ENCODE measurements at regions not wholly inside any gene's neighbourhood (a gene's known extent, or its start where the extent isn't known, plus 50 kb on each side); places are given as distances from the start of the nearest gene placed in this dataset.
"Not testable (repeated sequence)": the region's sequence is repeated elsewhere in the genome, so short reads cannot be mapped to it uniquely, and the experiment has no call there.

DNA sequence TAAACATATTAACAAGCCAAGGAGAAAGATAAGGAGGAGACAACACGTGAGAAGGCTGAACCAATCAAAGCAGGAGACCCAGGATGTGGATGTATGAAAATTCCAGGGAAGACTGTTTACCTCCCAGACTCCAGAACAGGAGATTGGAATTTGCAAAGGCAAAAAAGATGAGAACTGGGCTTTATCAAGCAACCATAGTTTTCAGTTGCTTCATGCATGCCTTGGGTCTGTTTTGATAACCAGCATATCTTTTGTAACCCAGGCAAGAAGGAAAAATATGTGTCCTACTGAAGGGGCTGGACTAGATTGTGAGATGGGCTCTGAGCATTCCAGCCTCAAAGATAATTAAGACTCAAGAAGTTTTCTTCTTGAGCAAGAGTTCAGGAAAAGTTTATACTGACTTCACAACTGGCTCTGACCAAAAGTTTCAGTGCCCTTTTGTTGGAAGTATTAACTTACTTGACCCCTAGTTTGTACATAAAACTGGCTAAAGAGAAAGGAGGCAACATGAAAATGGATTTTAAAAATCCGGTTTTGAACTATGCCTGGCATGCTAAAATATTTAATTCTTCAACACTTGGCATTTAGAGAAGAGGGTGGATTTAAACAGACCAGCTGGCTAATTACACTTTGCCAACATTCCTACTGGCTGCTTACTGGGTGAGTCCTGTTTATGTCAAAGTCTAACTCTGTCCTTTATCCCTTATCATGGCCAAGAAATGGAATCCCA is 79.3 kb upstream of the CD28 start:
- no peak for DNase-seq (ENCODE audit: extremely low read depth in 1 of 11, low read depth in 9 of 11, low spot score in 4 of 11)

DNA sequence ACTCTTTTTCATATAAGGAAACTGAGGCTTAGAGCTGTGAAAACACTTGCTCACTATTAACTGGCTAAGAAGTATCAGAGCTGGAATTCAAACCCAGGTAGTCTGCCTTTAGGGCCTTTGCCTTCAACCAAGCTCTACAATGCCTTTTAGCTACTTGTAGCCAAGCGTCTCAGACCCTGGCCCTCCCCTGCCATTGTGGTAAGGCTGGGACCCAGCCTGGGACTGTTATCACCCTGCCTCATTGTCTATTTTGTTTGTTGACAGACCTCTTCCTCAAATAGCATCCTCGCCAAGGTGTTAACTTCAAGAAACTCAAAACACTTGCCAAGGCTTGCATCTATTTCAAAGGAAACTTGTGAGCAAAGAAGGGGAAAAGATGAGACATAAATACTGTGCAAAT is 76.7 kb upstream of the CD28 start:
- no peak for DNase-seq (ENCODE audit: extremely low read depth in 1 of 11, low read depth in 9 of 11, low spot score in 4 of 11)

DNA sequence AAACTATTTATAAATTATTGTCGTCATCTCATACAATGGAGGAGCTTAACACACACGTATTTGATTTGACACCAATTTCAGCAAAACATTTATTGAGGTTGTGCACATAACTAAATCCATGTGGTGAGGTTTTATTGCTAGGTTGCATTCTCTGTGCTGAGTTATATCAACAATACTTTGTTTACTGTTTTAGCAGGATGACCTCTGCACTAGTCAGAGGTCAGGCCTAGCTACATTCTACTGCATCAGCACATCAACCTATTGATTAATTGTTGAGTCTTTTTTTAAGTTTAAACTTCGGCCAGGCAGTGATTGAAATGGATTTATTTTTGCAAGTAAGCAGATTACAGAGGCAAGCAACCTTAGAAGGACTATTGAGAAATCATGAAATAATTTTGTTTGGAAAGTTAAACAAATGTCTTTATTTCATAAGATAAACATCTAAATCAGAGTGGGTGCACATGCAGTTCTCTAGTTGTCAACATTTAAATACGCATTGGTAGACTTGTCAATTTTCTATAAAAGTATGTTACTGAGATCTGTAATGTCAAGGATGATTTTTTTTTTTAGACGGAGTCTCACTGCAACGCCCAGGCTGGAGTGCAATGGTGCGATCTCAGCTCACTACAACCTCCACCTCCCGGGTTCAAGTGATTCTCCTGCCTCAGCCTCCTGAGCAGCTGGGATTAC is 75.2 kb upstream of the CD28 start:
- no peak for DNase-seq (ENCODE audit: extremely low read depth in 1 of 11, low read depth in 9 of 11, low spot score in 4 of 11)

DNA sequence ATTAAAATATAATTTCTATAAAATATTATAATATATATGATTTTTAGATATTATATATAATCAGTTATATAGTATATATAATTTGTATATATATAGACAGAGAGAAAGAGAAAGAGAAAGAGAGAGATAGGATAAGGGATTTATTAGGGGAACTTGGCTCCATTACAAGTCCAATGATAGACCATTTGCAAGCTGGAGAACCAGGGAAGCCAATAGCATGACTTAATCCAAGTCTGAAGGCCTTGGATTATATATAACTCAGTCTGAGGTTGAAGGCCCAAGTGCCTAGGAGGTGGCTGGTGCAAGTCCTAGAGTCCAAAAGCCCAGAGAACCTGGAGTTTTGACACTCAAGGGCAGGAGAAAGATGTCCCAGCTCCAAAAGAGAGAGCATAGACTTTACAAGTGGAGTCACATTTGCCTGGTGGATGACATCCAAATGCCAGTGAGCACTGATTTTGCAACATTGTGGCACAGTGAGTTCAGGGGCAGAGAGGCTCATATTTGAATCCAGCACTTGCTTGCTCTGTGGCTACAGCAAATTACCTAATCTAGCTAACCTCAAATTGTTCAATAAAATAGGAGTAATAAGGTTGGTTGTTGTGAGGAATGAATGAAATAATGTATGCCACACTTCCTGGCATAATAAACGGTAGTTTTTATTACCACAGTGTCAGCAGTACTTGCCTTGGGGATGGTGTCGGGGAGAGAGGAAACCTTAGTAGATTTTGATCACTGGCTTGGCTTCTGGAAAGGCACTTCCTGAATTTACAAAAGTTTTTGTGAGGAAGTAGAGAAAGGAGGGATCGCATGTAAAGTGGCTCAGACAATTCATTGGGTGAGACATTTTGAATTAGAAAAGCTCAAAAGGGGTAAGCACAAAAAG is 69.6 kb upstream of the CD28 start:
- DNase-seq (ENCODE audit: extremely low read depth in 1 of 11, low read depth in 9 of 11, low spot score in 4 of 11), result no peak

DNA sequence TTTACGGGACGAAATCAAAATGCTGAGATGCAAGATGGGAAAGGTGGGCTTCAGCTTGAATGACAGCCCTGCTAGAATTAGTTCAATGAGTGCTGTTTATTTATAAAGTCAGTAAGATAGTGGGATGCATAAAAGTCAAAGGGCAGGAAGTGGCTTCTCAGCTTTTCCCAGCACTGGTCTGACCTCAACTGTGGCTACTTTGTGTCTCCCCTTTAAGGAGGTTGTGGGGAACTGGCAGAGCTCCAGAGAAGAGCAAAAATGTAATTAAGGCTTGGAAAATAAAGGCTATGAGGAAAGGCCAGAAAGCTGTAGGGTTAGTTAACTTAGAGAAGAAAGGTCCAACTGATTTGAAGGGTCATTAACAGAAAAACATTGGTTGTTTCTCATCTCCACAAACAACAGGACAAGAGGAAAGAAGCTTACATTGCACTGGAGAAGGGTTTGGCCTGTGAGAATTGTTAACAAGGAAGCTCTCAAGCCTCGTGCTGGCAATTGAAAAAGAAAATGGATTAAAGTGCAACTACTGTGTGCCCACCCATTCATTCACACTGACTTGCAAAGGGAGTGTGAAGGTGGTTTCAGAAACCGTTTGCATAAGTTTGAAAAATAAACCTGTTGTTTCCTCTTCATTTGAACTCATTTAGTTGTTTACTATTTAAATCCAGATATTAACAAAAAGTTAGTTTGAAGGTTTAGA is 68.8 kb upstream of the CD28 start:
- DNase-seq (ENCODE audit: extremely low read depth in 1 of 11, low read depth in 9 of 11, low spot score in 4 of 11), result no peak

DNA sequence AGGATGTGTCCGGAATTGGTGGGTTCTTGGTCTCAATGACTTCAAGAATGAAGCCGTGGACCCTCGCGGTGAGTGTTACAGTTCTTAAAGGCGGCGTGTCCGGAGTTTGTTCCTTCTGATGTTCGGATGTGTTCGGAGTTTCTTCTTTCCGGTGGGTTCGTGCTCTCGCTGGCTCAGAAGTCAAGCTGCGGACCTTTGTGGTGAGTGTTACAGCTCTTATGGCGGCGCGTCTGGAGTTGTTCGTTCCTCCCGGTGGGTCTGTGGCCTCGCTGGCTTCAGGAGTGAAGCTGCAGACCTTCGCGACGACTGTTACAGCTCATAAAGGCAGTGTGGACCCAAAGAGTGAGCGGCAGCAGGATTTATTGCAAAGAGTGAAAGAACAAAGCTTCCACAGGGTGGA is 64.6 kb upstream of the CD28 start:
- DNase-seq (ENCODE audit: extremely low read depth in 1 of 11, low read depth in 9 of 11, low spot score in 4 of 11), result not testable (repeated sequence)

DNA sequence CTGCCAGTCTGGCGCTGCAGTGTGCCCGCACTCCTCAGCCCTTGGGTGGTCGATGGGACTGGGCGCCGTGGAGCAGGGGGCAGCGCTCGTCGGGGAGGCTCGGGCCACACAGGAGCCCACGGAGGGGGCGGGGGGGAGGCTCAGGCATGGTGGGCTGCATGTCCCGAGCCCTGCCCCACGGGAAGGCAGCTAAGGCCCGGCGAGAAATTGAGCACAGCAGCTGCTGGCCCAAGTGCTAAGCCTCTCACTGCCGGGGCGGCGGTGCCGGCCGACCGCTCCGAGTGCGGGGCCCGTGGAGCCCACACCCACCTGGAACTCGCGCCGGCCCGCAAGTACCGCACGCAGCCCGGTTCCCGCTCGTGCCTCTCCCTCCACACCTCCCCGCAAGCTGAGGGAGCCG is 63.6 kb upstream of the CD28 start:
- DNase-seq (ENCODE audit: extremely low read depth in 1 of 11, low read depth in 9 of 11, low spot score in 4 of 11), result not testable (repeated sequence)

DNA sequence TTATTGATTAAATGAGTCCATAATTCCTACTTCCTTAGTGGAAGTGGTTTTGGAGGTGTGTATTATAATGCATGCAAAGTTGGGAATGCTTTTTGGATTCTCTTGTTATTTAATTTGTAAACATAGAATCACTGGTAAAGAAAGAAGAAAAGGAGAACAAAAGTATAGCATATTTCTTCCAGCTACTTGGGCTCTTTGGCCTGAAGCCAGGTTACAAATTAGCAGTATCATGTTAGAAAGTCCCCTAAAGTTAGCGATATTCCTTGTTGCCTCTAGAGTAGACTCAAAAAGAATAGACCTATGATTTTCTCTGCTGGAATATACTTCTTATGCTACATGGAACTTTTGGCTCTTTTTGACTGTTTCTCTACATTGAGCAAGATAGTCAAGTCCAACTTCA is 60.6 kb upstream of the CD28 start:
- no peak for DNase-seq (ENCODE audit: extremely low read depth in 1 of 11, low read depth in 9 of 11, low spot score in 4 of 11)

DNA sequence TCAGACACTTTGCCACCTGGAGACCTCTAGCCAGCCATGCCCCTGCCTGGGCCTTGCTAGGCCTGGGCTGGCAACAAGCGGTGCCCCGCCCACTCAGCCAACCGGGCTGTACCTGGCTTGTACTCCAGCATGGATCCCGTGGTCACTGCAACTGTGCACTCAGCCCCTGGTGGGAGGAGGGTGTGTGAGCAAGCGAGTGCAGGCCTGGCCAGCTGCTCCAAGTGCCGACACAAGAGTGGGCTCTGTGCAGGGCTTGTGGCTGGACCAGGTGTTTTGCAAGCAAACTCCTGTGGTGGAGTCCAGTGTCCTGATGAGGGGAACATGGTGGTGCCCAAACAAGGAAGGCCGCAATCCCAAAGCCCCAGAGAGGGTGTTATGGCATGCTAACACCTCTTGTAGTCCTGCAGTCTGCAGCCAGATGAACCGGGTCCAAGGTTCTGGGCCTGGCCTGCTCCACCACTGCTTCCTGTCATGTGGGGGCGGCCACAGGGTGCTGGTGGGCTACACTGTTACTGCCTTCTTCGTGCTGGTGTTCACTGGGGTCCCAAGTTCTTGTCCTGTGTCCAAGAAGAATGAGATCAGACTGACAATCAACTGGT is 60.1 kb upstream of the CD28 start:
- no peak for DNase-seq (ENCODE audit: extremely low read depth in 1 of 11, low read depth in 9 of 11, low spot score in 4 of 11)

DNA sequence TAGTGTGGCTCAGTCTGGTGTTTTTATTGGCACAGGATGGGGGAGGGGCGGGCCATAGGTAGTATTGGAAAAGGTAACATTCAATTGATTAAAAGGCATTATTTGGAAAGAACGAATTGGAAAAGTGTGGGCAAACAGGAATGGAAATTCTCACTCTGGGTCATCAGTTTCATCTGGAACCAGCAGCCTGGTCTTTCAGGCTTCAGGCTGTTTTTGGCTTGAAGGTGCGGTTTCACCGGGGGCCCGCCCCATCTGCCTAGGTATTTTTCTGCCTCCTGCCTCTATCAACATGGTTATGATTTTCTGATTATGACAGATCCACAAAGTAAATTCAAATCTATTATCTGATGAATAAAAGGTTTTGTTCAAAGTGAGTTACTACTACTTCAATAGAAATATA is 59.5 kb upstream of the CD28 start:
- DNase-seq (ENCODE audit: extremely low read depth in 1 of 11, low read depth in 9 of 11, low spot score in 4 of 11), result no peak

DNA sequence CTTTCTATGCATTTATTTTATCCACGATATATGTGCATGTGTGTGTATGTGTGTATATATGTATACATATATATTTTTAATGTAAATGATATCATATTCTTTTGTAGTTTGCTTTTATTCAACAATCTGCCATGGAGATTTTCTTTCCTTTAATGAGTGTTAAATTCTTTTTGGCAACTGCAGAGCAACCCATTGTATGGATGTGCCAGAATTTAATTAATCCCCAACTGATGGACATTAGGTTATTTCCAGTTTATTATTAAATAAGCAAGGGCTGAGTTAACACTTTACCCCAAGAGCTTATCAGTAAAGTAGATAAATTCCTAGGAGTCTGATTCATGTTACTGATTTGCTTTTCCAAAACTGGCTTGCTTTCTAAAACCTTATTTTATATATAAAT is 58.9 kb upstream of the CD28 start:
- no peak for DNase-seq (ENCODE audit: extremely low read depth in 1 of 11, low read depth in 9 of 11, low spot score in 4 of 11)

DNA sequence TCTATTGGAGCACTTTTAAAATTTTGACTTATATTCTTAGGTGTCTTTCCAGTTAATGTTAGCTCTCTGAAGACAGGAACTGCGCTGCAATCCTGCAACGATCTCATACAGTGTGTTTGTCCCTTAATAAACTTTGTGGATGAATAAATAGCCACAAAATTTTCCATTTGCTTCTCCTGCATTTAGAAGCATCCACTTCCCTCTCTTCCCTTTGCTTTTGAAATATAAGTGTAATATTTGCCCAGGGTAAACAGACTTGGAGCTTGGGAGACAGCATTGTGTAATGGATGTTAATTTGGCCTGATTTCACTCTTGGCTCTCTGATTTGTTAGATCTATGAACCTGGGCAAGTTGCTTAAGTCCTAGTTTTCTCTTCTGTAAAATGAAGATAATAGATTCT is 58.2 kb upstream of the CD28 start:
- no peak for DNase-seq (ENCODE audit: extremely low read depth in 1 of 11, low read depth in 9 of 11, low spot score in 4 of 11)

DNA sequence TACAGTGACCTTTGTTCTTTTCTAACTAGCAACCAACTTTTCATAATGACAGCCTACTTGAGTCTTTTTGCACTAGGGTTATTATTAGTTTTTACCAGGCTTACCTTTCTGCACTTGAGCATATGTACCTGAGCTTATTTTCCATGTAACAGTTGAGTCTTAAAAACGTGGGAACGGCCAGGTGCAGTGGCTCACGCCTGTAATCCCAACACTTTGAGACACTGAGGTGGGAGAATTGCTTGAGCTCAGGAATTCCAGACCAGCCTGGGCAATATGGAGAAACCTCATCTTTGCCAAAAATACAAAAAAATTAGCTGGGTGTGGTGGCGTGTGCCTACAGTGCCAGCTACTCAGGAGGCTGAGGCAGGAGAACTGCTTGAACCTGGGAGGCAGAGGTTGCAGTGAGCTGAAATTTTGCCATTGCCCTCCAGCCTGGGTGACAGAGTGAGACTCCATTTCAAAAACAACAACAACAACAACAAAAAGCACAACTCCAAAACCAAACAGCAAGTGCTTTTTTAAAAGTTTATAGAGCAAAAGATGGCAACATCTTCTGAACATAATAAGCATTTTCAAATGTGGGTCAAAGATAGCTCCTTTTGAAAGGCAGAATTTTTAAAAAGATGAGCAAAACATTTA is 57.1 kb upstream of the CD28 start:
- no peak for DNase-seq (ENCODE audit: extremely low read depth in 1 of 11, low read depth in 9 of 11, low spot score in 4 of 11)

DNA sequence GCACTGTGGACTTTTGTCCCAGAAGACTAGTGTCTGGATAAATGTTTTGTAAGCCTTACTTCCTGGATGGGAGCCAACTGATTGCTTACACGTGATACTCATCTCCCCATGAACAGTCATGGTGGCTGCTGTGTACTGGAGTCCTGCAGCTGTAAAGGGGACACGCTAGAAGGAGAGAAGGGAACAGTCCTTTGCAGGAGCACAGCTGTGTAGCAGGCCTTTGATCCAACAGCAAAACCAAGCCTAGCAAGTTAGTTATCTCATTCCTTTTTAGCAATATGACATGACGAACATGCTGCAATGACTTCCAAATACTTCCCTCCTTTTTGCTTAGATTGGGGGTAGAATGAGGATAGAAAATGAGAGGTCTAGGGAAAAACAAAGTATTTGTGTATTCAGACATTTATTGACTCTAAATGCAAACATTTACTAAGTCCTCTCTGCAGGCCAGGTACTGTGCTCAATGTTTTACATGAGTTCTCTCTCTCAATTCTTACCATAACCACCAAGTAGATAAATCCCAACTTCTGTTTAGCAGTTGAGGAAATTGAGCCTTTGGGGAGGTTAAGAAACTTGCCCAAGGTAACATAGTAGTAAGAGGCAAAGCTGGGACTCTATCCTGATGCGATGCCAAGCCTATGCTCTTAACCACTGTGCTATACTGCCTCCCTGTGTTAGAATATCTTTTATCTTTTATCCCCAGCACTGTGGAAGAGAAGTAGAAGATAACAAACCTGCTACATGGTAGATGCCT is 55.4 kb upstream of the CD28 start:
- DNase-seq (ENCODE audit: extremely low read depth in 1 of 11, low read depth in 9 of 11, low spot score in 4 of 11), result peak in 1 of 11 donors; percentile 43

DNA sequence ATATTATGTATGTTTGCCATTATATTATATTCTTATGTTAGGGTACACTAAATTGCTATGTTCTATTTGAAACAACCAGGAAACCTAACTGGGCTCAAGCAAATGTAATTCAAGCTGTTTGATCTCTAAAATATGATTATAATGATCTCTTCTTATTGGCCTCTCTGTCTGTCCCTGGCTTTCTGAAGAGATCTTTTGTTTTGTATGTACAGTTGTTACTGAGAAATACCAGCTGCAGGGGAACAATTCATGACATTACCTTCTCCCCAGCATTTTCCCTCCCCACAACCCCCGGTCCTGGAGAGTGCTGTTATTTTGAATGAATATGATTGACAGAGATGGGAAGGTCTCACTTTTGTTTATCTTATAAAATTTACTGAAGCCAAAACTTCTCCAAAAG is 54.8 kb upstream of the CD28 start:
- DNase-seq (ENCODE audit: extremely low read depth in 1 of 11, low read depth in 9 of 11, low spot score in 4 of 11), result no peak

DNA sequence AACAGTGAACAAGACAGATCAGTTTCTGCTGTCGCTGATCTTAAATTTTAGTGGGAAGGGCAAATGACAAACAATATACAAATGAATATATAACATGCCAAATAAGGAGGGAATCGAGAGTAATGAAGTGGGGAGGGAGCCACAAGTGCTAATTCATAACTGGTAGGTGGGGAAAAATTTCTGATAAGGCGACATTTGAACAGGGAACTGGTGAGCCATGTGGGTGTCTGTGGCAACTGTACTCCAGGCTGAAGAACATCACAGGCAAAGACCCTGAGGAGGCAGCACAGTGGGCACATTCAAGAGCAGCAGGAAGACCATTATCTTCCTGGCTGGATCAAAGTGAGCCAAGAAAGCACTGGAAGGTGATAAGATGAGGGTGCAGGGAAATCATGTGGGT is 51.6 kb upstream of the CD28 start:
- no peak for DNase-seq (ENCODE audit: extremely low read depth in 1 of 11, low read depth in 9 of 11, low spot score in 4 of 11)

DNA sequence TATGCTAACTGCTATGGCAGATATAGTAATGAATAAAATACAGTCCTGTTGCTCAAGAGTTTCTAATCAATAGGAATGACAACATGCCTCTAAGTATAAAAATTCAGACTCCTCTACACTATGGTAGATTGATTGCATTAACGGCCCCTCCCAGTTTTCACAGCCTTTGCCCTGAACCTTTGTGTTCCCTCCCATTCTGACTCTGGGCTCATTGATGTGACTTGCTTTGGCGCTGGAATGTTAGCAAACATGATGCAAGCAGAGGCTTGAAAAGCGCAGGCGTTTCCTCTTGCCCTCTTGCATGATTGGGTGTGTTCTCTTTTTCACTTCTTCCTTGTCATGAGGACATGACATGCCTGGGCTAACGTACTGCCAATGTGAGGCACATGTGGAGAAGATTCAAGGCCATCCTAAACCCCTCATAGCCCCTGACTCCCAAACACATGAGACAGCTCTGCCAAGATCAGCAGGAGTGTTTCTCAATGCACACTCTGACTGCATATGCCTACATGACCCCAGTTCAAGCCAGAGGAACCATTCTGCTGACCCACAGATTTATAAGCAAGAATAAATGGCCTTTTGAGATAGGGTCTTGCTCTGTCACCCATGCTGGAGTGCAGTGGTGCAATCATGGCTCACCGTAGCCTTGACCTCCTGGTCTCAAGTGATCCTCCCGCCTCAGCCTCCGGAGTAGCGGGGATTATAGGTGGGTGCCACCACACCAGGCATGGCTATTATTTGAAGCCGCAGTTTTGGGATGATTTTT is 49.7 kb upstream of the CD28 start:
- DNase-seq (ENCODE audit: extremely low read depth in 1 of 11, low read depth in 9 of 11, low spot score in 4 of 11), result no peak
